IPS-15b (cell line): ENCODE measurements at regions not wholly inside any gene's neighbourhood (a gene's known extent, or its start where the extent isn't known, plus 50 kb on each side); places are given as distances from the start of the nearest gene placed in this dataset.

Source experiments
- H3K27me3 ChIP-seq: one replicate; pipeline ENCODE4 v1.6.1; 2013; ENCODE audit warnings: low read length; ENCODE audit not compliant: control insufficient read depth, insufficient read depth
- H3K36me3 ChIP-seq: one replicate; pipeline ENCODE4 v1.6.1; 2013; ENCODE audit warnings: low read length; ENCODE audit not compliant: control insufficient read depth, insufficient read depth
- H3K4me1 ChIP-seq: one replicate; pipeline ENCODE4 v1.6.1; 2013; ENCODE audit warnings: mild to moderate bottlenecking, low read length; ENCODE audit not compliant: control insufficient read depth, insufficient read depth
- H3K4me3 ChIP-seq: one replicate; pipeline ENCODE4 v1.5.1; 2013; ENCODE audit warnings: low read depth, low read length
- H3K9ac ChIP-seq: one replicate; pipeline ENCODE4 v1.6.1; 2013; ENCODE audit warnings: low read depth, mild to moderate bottlenecking, low read length
- H3K9me3 ChIP-seq: one replicate; pipeline ENCODE4 v1.6.1; 2013; ENCODE audit warnings: mild to moderate bottlenecking, low read length; ENCODE audit not compliant: control insufficient read depth, insufficient read depth

DNA sequence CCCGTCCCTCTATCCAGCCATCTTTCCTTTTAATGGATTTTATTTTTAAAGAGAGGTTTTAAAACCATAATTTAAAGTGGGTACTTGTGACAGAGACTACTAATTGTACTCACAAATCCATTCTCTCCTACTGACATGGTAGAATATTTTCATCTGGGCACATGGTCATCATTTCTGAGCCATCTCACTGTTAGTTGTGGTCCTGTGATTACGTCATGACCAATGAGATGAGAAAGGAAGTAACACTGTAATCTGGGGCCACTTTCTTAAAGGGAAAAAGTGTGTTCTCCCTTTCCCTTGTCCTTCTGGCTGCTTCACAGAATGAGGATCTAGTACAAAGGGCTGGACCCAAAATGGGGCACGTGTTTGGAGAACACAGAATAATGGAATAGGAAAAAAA, 538.7 kb downstream of the CMPK2 start:
- no peak overlapping the region for H3K4me3 ChIP-seq
- no peak overlapping the region for H3K9ac ChIP-seq
- H3K27me3 ChIP-seq, result no peaks in the 10 kb centered on the region
- no peaks in the 10 kb centered on the region for H3K4me1 ChIP-seq
- H3K36me3 ChIP-seq, result no peaks in the 10 kb centered on the region
- no peaks in the 10 kb centered on the region for H3K9me3 ChIP-seq

DNA sequence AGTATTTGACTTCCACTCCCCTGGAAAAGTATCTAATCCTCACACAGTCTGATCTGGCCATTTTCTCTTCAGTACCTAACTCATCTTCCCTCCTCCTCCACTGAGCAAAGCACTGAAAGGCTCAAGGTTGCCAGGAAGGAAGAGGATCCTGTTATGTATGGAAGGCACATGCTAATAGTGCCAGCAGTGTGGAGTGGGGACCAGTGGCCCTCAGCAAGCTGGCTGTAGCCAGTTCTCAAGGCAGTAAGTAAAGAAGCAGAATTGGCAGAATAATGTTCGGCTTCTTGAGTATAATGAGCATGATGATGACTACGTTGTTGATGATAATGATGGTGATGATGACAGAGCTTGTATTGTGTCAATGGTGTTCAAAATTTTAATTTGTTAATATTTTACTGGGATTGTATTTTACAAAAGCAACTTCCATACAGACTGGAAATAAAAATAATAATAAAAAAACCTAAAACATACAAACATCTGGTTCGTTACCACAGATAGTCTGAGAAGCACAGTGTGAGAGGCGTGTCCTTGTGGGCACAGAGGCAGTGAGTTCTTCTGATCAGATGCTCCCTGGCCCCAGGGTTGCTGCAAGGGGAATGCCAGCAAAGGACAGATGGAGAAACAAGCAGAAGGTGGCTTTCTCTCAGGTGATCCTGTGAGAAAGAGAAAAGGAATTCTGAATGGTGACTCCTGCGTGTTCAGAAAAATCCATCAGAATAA, 528.8 kb downstream of the CMPK2 start:
- H3K9ac ChIP-seq, result no peak overlapping the region
- H3K9me3 ChIP-seq, result no peaks in the 10 kb centered on the region
- no peaks in the 10 kb centered on the region for H3K36me3 ChIP-seq
- H3K27me3 ChIP-seq, result no peaks in the 10 kb centered on the region
- no peak overlapping the region for H3K4me3 ChIP-seq
- H3K4me1 ChIP-seq, result peaks cover 2% of the 10 kb centered on the region

DNA sequence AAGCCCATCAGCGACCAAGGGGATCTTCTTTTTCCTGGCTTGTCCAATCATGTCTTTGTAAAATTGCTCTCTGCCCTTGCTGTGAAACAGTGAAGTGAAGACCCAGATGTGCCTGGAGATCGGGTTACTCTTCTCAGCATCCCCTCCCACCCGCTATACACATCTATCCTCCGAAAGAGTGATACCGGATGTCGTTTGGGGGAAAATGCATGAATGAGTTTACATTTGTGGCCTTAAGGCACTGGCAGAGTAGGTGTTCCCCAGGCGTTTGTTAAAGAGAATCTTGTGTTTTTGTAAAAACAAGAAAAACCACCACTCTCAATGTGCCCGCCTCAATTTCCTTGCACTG, 528.3 kb downstream of the CMPK2 start:
- Histone ChIP-seq H3K36me3 (no peaks in the 10 kb centered on the region), H3K4me3 (no peak overlapping the region), H3K9ac (no peak overlapping the region), H3K9me3 (no peaks in the 10 kb centered on the region), H3K27me3 (no peaks in the 10 kb centered on the region), H3K4me1 (peaks cover 2% of the 10 kb centered on the region)

DNA sequence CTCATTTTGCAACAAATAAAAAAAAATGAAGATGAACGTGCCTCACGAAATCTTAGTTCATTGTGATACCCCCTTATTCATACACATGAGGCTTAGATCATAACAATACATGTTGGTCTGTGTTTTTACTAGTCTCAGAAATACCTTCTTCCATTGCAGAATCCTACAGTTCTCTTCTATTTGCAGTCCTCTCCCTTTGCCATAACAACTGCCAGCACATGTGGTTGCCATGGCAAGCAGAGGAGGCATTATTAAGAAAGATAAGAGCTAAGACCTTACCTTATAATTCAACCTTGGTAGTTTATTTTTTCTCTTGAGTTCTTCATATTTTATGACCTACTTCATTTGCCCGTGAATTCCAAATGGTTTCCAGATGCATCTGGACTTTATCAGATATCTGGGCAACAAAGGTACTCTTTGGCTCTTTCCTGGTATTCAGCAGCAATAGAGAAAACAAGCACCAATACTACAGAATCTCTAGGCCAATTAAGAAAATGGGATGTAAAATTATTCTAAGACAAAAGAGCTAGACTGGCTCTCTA, 524.0 kb downstream of the CMPK2 start:
- H3K9me3 ChIP-seq, result no peaks in the 10 kb centered on the region
- no peak overlapping the region for H3K4me3 ChIP-seq
- peaks cover 2% of the 10 kb centered on the region for H3K4me1 ChIP-seq
- no peaks in the 10 kb centered on the region for H3K27me3 ChIP-seq
- no peaks in the 10 kb centered on the region for H3K36me3 ChIP-seq
- no peak overlapping the region for H3K9ac ChIP-seq

DNA sequence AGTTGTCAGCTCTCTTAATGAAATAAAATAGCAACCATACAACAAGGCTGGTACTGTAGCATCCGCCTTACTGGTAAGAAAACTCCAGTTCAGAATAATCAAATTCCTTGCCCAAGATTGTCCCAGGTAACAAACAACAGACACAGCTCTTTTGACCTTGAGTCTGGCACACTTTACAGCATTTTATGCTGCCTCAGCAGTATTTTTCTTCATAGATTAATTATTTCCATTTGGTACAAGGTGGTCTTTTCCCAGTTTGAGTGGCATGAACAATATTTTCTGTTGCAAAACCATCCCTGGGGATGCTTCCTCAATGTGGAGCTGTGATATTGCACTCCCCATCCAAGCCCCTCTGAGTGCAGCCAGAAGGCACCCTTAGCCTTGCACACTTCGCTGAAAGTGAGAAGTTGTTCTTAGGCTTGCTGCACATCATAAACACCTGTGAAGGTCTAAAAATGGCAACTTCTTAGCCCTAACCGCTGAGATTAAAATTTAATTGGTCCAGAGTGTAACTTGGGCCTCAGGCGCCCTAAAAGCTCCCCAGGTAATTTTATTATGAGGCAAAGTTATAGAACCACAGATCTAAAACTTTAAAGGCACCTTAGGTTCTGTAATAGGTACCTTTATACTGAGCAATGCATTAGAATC, 523.3 kb downstream of the CMPK2 start:
- Histone ChIP-seq H3K4me1 (no peaks in the 10 kb centered on the region), H3K9me3 (no peaks in the 10 kb centered on the region), H3K9ac (no peak overlapping the region), H3K4me3 (no peak overlapping the region), H3K36me3 (no peaks in the 10 kb centered on the region), H3K27me3 (no peaks in the 10 kb centered on the region)

DNA sequence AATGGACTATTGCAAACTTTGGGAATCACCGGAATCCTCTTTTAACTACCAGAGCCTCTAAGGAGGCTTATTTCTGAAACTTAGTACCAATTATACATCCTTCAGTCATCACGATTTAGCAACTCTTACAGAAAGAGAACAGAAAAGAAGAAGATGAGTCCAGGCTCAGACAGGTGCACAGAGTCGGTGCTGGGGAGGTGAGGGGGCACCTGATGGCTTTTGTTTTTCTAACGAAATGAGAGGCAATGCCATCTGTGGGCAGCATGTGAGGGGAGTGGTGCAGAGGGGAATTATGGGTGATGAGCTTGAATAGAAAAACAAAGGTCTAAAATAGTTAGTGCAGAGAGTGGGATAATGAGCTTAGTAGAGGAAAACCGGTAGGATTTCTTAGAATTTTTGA, 522.6 kb downstream of the CMPK2 start:
- H3K9me3 ChIP-seq, result no peaks in the 10 kb centered on the region

DNA sequence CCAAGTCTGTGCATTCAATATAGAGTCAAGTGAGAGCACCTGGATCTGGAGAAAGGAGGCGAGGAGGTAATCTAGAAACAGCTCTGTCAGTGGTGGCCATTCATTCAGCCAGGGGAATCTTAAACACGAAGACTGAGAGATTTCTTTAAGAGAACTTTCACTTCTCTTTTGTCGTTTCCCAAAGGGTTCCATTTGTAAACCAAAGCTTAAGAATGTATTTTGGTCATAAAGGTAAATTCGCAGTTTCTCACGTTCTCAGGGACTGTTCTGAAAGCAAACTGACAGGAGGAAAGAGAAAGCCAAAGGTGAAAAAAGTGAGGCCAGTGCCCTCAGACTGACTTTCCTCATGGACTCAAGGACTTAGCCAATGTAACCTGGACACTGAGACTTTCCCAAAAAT, 513.5 kb downstream of the CMPK2 start:
- Histone ChIP-seq H3K27me3 (no peaks in the 10 kb centered on the region), H3K4me3 (no peak overlapping the region), H3K9ac (no peak overlapping the region), H3K9me3 (no peaks in the 10 kb centered on the region), H3K36me3 (no peaks in the 10 kb centered on the region), H3K4me1 (no peaks in the 10 kb centered on the region)

More for the DNA sequence above, 522.6 kb downstream of the CMPK2 start:
- Histone ChIP-seq H3K4me1 (no peaks in the 10 kb centered on the region), H3K36me3 (no peaks in the 10 kb centered on the region), H3K27me3 (no peaks in the 10 kb centered on the region), H3K4me3 (no peak overlapping the region), H3K9ac (no peak overlapping the region)

DNA sequence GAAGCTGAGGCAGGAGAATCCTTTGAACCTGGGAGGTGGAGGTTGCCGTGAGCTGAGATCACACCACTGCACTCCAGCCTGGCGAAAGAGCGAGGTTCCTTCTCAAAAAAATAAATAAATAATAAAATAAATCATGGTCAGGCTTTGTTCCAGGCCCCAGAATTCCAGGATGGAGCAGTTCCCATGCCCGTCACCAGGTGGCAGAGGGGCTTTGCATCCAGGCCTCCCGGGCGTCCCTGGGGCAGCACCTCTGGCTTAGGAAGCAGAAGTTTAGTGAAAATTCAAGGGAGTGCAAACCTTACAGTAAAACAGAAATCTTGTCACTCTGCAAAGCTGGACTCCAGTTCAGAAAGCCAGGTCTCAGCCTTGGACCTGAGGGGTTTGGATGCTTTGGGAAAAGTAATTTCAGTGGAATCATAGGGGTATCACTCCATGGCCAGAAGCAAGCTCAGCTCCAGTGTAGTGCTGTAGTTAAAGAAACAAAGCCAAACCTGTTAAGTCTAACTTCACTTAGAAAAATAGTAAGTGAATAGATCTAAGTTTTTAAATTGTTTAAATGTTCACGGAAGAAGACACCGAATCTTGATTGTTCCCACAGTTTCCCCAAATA, 512.7 kb downstream of the CMPK2 start:
- Histone ChIP-seq H3K36me3 (no peaks in the 10 kb centered on the region), H3K27me3 (no peaks in the 10 kb centered on the region), H3K4me3 (no peak overlapping the region), H3K9ac (no peak overlapping the region), H3K9me3 (no peaks in the 10 kb centered on the region), H3K4me1 (no peaks in the 10 kb centered on the region)

DNA sequence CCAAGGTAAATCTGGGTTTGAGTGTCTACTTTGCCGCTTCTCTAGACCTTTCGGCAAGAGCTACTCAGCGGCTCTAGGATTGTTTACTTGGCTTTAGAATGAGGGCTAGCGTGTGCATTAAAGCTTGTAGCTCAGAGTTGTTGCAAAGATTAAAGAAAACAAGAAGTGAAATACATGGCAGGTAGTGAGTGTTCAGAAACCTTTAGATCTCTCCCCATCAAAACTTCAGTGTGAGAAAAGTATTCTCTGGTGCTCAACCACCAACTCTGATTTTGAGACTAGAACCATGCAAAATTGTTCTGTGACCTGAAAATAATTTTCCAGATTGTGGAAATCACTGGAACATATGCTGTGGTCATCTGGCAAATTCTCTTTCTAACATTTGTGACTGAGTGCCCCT, 512.0 kb downstream of the CMPK2 start:
- Histone ChIP-seq H3K9me3 (no peaks in the 10 kb centered on the region), H3K36me3 (no peaks in the 10 kb centered on the region), H3K27me3 (no peaks in the 10 kb centered on the region), H3K9ac (no peak overlapping the region), H3K4me3 (no peak overlapping the region), H3K4me1 (no peaks in the 10 kb centered on the region)

DNA sequence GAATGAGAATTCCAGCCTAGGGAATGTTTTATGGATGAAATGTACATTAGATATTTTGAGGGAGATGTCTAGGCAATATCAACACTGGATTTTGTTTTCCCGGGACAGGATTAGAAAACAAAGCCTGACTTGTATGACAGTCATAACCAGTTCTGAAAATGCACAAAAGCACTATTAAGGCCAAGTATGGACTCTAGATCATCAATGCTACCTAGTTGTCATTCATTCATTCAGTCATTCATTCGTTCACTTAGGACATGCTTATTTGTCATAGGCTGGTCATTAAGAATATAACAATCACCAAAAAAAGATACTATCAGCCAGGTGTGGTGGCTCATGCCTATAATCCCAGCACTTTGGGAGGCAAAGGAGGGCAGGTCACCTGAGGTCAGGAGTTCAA, 511.2 kb downstream of the CMPK2 start:
- no peak overlapping the region for H3K9ac ChIP-seq
- no peaks in the 10 kb centered on the region for H3K9me3 ChIP-seq
- H3K4me1 ChIP-seq, result no peaks in the 10 kb centered on the region
- no peak overlapping the region for H3K4me3 ChIP-seq
- H3K27me3 ChIP-seq, result no peaks in the 10 kb centered on the region
- H3K36me3 ChIP-seq, result no peaks in the 10 kb centered on the region

DNA sequence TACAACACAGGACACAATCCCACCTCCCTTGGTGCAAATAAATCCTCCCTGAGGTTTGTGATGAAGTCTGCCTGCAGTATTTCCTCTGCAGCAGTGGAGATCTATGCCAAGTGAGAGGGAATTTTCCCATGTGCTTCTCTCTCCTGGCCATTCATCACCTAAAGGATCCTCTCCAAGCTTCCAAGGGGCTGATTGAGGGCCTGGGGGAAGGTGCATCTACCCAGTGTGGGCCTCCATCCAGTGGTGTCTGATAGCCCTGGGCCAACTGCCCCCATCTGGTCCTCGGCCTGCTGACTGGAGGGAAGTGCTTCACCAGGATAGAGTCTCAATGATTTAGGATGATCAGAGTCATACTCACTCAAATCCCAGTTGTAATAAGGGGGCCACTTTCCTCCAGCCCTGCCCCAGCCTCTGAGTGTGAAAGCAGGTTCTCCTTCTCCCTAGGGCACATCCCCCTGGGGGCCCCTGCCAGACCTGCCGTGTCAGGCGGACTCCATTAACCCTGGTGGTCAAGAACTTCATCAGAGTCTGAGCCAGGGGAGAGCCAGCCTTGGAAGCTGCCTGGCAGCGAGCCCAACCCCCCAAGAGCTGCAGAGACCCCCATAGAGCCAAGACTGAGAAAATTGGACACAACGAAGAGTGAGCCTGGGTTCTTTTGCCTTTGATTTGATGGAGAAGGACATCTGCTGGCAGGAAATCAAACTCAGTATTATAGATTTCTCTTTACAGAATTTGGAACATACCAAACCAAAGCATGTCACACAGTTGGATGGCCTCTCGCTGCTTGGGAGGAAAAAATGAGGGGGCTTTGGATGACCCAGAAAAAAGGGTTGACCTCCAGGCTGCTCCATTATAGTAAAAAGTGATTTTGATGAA, 509.6 kb downstream of the CMPK2 start:
- H3K27me3 ChIP-seq, result no peaks in the 10 kb centered on the region
- no peaks in the 10 kb centered on the region for H3K36me3 ChIP-seq
- no peak overlapping the region for H3K4me3 ChIP-seq
- H3K9ac ChIP-seq, result no peak overlapping the region
- no peaks in the 10 kb centered on the region for H3K9me3 ChIP-seq
- H3K4me1 ChIP-seq, result no peaks in the 10 kb centered on the region
